CD4-positive, alpha-beta T cell treated with Interleukin-2 at 100 ng/mL for 4 hours (primary cell): ENCODE measurements at regions not wholly inside any gene's neighbourhood (a gene's known extent, or its start where the extent isn't known, plus 50 kb on each side); places are given as distances from the start of the nearest gene placed in this dataset.

Experiments
- DNase-seq: peaks from one replicate; pipeline ENCODE4 v3.0.0-alpha.2; 2020; ENCODE audit warnings: low spot score

- no peak for DNase-seq
These were observed 491.3 kb upstream of the MKI67 start for GRCh38 chr10:128617532-128617931.

- no peak for DNase-seq
These were observed 496.5 kb upstream of the MKI67 start for GRCh38 chr10:128622706-128623105.

GRCh38 chr10:128623776-128624175 is 497.6 kb upstream of the MKI67 start:
- DNase-seq: no peak

GRCh38 chr10:128624656-128625530 is 498.7 kb upstream of the MKI67 start:
- DNase-seq: no peak

GRCh38 chr10:128625926-128626325 is 499.7 kb upstream of the MKI67 start:
- no peak for DNase-seq

GRCh38 chr10:128626397-128627000 is 500.3 kb upstream of the MKI67 start:
- DNase-seq: no peak

GRCh38 chr10:128627811-128628210 is 501.6 kb upstream of the MKI67 start:
- DNase-seq: no peak

- DNase-seq: no peak
These were observed 502.0 kb upstream of the MKI67 start for GRCh38 chr10:128628252-128628651.

- DNase-seq: no peak
These were observed 503.2 kb upstream of the MKI67 start for GRCh38 chr10:128629111-128630096.

GRCh38 chr10:128630787-128631252 is 504.6 kb upstream of the MKI67 start:
- DNase-seq: no peak

- no peak for DNase-seq
These were observed 505.6 kb upstream of the MKI67 start for GRCh38 chr10:128631801-128632241.

GRCh38 chr10:128632694-128633093 is 506.5 kb upstream of the MKI67 start:
- no peak for DNase-seq

- no peak for DNase-seq
These were observed 507.8 kb upstream of the MKI67 start for GRCh38 chr10:128633864-128634540.

GRCh38 chr10:128642023-128642422 is 515.8 kb upstream of the MKI67 start:
- no peak for DNase-seq

- DNase-seq: no peak
These were observed 516.3 kb upstream of the MKI67 start for GRCh38 chr10:128642502-128642901.

- no peak for DNase-seq
These were observed 517.4 kb upstream of the MKI67 start for GRCh38 chr10:128643658-128644057.

GRCh38 chr10:128645486-128645885 is 519.3 kb upstream of the MKI67 start:
- no peak for DNase-seq

- DNase-seq: no peak
These were observed 520.7 kb upstream of the MKI67 start for GRCh38 chr10:128646956-128647355.

- no peak for DNase-seq
These were observed 531.3 kb upstream of the MKI67 start for GRCh38 chr10:128657548-128657947.

GRCh38 chr10:128660726-128661125 is 534.5 kb upstream of the MKI67 start:
- DNase-seq: no peak

- DNase-seq: no peak
These were observed 535.4 kb upstream of the MKI67 start for GRCh38 chr10:128661404-128662197.
